ENCODE measurements at regions not wholly inside any gene's neighbourhood (a gene's known extent, or its start where the extent isn't known, plus 50 kb on each side); places are given as distances from the start of the nearest gene placed in this dataset.

DNA sequence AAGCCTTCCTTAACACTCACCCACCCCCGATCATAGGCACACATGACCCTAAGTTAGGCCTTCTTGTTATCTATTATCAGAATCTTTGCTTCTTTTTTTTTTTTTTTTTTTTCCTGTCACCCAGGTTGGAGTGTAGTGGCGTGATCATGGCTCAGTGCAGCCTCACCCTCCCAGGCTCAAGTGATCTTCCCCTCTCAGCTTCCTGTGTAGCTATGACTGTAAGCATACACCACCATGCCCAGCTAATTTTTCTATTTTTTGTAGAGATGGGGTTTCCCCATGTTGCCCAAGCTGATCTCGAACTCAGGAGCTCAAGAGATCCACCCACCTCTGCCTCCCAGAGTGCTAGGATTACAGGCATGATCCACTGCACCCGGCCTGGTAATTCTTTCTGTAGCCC is 328.7 kb downstream of the NR4A2 start:
- TF ChIP-seq ZNF175 (tag by site-specific recombination; IDR thresholded peaks at IDR 0.05) (no peak), ZNF23 (tag by site-specific recombination; IDR thresholded peaks at IDR 0.05; ENCODE audit: borderline replicate concordance) (no peak), MZF1 (tag by site-specific recombination; IDR thresholded peaks at IDR 0.05; ENCODE audit: borderline replicate concordance) (no peak), ZNF214 (tag by site-specific recombination; IDR thresholded peaks at IDR 0.05; ENCODE audit: borderline replicate concordance) (no peak), ZNF239 (tag by site-specific recombination; IDR thresholded peaks at IDR 0.05) (no peak), TCF7L2 (IDR thresholded peaks at IDR 0.05; ENCODE audit: borderline replicate concordance, low read depth, low read length) (no peak), YY1 (tag by site-specific recombination; IDR thresholded peaks at IDR 0.05) (no peak), ZNF416 (tag by site-specific recombination; IDR thresholded peaks at IDR 0.05) (no peak), ZFP69B (tag by site-specific recombination; IDR thresholded peaks at IDR 0.05) (no peak), ZNF791 (tag by site-specific recombination; IDR thresholded peaks at IDR 0.05) (no peak), ZNF311 (tag by site-specific recombination; IDR thresholded peaks at IDR 0.05; ENCODE audit: borderline replicate concordance) (no peak)
- TF ChIP-seq, protein P1, sequence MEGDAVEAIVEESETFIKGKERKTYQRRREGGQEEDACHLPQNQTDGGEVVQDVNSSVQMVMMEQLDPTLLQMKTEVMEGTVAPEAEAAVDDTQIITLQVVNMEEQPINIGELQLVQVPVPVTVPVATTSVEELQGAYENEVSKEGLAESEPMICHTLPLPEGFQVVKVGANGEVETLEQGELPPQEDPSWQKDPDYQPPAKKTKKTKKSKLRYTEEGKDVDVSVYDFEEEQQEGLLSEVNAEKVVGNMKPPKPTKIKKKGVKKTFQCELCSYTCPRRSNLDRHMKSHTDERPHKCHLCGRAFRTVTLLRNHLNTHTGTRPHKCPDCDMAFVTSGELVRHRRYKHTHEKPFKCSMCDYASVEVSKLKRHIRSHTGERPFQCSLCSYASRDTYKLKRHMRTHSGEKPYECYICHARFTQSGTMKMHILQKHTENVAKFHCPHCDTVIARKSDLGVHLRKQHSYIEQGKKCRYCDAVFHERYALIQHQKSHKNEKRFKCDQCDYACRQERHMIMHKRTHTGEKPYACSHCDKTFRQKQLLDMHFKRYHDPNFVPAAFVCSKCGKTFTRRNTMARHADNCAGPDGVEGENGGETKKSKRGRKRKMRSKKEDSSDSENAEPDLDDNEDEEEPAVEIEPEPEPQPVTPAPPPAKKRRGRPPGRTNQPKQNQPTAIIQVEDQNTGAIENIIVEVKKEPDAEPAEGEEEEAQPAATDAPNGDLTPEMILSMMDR (tag by site-specific recombination; IDR thresholded peaks at IDR 0.05) = no peak
- TF ChIP-seq, protein P2, sequence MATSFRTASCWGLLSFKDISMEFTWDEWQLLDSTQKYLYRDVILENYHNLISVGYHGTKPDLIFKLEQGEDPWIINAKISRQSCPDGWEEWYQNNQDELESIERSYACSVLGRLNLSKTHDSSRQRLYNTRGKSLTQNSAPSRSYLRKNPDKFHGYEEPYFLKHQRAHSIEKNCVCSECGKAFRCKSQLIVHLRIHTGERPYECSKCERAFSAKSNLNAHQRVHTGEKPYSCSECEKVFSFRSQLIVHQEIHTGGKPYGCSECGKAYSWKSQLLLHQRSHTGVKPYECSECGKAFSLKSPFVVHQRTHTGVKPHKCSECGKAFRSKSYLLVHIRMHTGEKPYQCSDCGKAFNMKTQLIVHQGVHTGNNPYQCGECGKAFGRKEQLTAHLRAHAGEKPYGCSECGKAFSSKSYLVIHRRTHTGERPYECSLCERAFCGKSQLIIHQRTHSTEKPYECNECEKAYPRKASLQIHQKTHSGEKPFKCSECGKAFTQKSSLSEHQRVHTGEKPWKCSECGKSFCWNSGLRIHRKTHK (tag by site-specific recombination; IDR thresholded peaks at IDR 0.05) = no peak
- TF ChIP-seq, protein P3, sequence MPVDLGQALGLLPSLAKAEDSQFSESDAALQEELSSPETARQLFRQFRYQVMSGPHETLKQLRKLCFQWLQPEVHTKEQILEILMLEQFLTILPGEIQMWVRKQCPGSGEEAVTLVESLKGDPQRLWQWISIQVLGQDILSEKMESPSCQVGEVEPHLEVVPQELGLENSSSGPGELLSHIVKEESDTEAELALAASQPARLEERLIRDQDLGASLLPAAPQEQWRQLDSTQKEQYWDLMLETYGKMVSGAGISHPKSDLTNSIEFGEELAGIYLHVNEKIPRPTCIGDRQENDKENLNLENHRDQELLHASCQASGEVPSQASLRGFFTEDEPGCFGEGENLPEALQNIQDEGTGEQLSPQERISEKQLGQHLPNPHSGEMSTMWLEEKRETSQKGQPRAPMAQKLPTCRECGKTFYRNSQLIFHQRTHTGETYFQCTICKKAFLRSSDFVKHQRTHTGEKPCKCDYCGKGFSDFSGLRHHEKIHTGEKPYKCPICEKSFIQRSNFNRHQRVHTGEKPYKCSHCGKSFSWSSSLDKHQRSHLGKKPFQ (tag by site-specific recombination; IDR thresholded peaks at IDR 0.05) = no peak
